ENCODE measurements at regions not wholly inside any gene's neighbourhood (a gene's known extent, or its start where the extent isn't known, plus 50 kb on each side); places are given as distances from the start of the nearest gene placed in this dataset.

- Histone ChIP-seq H4K20me1 (ENCODE audit: insufficient read depth, low read length) (no peaks in the 10 kb centered on the region), H3K9ac (ENCODE audit: insufficient read depth, low read depth, low read length) (no peak overlapping the region), H3K36me3 (replicated peaks in 1 of 2; ENCODE audit: control insufficient read depth in 1 of 2, insufficient read depth in 2 of 2, low read length in 2 of 2) (no peaks in the 10 kb centered on the region), H2AFZ (ENCODE audit: low read length) (no peak overlapping the region), H3K9me3 (ENCODE audit: low read length) (no peaks in the 10 kb centered on the region), H3K4me3 (replicated peaks in 1 of 3; ENCODE audit: insufficient read depth in 1 of 3, low read depth in 2 of 3, low read length in 3 of 3) (no peak overlapping the region), H3K4me2 (ENCODE audit: low read depth, low read length) (no peak overlapping the region), H3K27ac (ENCODE audit: extremely low read length, insufficient read depth, low read length) (no peak overlapping the region), H3K79me2 (ENCODE audit: insufficient read depth, low read length) (no peaks in the 10 kb centered on the region), H3K4me1 (ENCODE audit: insufficient read depth, low read length) (no peaks in the 10 kb centered on the region), H3K27me3 (ENCODE audit: control insufficient read depth in 1 of 2, insufficient read depth in 2 of 2, low read length in 2 of 2) (peaks cover 0 to 3% of the 10 kb centered on the region in 2 experiments; a peak in 1 of 5 replicates)
- TF ChIP-seq RELA (CRISPR knock-in tag; IDR thresholded peaks at IDR 0.05) (no peak), THAP9 (CRISPR knock-in tag; IDR thresholded peaks at IDR 0.05; ENCODE audit: borderline replicate concordance) (no peak), SAP130 (CRISPR knock-in tag; IDR thresholded peaks at IDR 0.05; ENCODE audit: low read depth) (no peak), ZZZ3 (CRISPR knock-in tag; IDR thresholded peaks at IDR 0.05; ENCODE audit: borderline replicate concordance) (no peak), CCAR2 (optimal IDR thresholded peaks at IDR 0.05; ENCODE audit: low read depth, low read length) (no peak), TFE3 (CRISPR knock-in tag; IDR thresholded peaks at IDR 0.05) (no peak), CREM (IDR thresholded peaks at IDR 0.05) (no peak), CREM (CRISPR knock-in tag; IDR thresholded peaks at IDR 0.05) (no peak), HMGXB4 (CRISPR knock-in tag; IDR thresholded peaks at IDR 0.05; ENCODE audit: borderline replicate concordance in 1 of 2, low read depth in 1 of 2) (no peak), CENPBD1 (CRISPR knock-in tag; IDR thresholded peaks at IDR 0.05; ENCODE audit: borderline replicate concordance, low read depth) (no peak)
- TF ChIP-seq, protein P1, sequence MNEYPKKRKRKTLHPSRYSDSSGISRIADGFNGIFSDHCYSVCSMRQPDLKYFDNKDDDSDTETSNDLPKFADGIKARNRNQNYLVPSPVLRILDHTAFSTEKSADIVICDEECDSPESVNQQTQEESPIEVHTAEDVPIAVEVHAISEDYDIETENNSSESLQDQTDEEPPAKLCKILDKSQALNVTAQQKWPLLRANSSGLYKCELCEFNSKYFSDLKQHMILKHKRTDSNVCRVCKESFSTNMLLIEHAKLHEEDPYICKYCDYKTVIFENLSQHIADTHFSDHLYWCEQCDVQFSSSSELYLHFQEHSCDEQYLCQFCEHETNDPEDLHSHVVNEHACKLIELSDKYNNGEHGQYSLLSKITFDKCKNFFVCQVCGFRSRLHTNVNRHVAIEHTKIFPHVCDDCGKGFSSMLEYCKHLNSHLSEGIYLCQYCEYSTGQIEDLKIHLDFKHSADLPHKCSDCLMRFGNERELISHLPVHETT (CRISPR knock-in tag; conservative IDR thresholded peaks at IDR 0.05) = no peak
- BruUV-seq (replicated peaks) = no TSS peak
- intact Hi-C loops (cut with micrococcal nuclease; ENCODE audit: unreplicated experiment) = no loop called here
- FAIRE-seq (no peak), ATAC-seq (no peak), DNase-seq (ENCODE audit: low spot score) (no peak)
- in situ Hi-C loops (cut with HindIII; ENCODE audit: extremely low pct_ligation_motif_present, low pct_unique_long_range_greater_than_20kb) = no loop called here
- ChIA-PET POLR2A (no interaction called here), CTCF (ENCODE audit: low intra/inter-chr PET ratio, low total read pairs) (no interaction called here)
- 12% methylated on average over 5 of the region's 5 CpGs for WGBS (ENCODE audit: low lambda C conversion rate)
These were observed 244.6 kb upstream of the TENM3 start for GRCh38 chr4:181998398-181999295.

All from HepG2 (cell line).